ENCODE measurements at regions not wholly inside any gene's neighbourhood (a gene's known extent, or its start where the extent isn't known, plus 50 kb on each side); places are given as distances from the start of the nearest gene placed in this dataset.
"Not testable (repeated sequence)": the region's sequence is repeated elsewhere in the genome, so short reads cannot be mapped to it uniquely, and the experiment has no call there.

DNA sequence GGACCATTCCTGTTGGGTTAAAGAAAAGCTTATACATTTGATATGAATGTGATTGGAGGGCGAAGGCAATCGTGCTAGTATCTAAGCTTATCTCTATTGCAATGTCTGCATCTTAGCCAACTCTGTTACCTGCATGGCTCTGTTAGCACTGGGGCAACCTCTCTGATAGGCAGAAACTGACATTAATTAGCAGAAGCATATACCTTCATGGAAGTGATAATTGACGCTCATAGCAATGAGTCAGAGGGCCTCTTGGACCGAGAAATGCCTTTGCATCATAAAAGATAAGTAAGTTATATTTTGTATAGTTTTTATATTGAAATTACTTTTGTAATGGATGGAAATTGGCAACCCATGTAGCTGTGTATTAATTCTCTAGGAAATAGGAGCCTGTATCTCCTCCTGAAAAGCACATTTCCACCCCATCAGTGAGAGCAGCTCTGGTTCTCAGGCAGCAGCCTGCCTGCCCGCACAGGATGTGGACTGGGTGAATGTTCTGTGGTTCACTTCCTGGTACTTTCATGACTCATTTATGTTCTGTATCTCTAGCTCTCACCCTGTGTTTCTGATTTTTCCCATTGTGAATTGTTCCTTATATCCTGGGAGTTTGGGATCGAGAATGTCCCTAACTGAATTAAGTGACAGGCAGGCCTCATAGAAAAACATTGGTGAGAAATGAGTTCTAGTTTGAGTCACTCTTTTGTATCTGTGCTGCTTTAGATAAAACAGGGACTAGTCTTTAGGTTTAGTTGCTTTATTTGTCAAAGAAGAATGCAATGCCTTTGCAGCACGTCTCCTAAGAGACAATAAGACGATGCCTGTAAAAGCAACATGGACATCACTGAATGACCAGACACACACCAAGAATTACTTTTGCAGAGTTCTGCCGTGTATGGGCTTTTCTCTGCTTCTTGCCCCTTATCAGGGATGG is 344.9 kb downstream of the DCDC2C start:
- DNase-seq (ENCODE audit: low read depth): no peak

DNA sequence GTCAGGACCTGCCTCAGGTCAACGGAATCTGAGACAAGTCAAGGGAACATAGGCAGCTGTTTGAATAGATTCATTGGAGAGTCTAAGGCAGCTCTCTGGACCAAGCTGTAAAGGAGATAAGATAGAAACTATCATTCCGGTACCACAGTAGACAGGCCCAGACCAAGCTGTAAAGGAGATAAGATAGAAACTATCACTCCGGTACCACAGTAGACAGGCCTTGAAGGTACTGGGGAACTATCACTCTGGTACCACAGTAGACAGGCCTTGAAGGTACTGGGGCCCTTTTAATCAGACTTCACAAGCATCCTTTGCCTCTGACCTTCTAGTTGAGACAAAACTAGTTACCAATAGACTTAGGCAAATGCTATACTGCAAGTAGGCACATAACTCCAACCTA is 346.1 kb downstream of the DCDC2C start:
- DNase-seq (ENCODE audit: low read depth): no peak

DNA sequence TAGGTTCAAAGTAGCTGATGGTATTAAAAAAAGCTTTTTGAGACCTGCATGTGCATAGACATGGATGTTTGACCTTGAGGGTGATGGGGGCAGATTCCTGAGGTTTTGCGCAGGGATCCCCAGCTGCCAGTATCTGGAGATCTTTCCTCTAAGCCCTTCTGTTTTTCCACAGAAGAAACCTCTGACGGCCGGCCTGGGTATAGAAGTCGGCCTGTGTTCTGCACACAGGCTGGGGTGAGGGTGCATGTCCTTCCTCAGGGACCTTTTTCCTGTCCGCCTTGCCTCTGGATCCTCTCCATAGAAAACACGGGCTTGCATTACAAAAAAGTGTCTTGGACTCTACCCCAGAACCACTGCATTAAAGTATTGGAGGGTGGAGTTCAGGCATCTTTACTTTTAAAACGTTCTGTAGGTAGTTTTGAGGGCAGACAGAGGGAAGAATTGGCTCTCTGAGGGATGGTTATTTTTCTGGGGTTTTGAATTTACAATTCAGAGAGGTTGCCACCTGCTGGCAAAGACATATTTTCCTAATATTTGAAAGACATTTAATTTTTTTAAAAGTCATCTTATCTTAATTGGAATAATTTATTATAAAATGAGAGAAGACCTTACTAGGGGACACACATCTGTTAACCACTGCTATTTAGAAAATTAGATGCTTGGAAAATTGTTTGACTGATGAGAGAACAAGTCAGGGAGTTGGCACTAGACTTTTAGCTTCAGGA is 350.6 kb downstream of the DCDC2C start:
- no peak for DNase-seq (ENCODE audit: low read depth)

DNA sequence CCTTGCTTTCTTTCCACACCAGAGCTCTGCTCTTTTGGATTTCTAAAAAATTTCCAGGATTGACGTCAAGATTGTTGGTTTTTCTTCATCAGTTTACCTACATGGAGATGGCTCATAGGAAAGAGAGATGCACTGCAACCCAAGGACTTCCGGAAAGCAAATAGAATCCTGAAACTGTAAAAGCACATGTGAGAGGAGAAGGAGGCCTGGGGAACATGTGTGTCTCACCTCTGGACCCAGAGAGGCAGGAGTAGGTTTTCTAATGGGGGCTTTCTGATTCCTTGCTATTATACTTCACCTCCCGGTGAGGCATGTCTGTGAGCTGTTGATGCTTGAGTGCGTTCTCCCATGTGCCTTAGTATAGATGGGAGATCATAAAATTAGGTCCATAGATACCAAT is 362.8 kb downstream of the DCDC2C start:
- no peak for DNase-seq (ENCODE audit: low read depth)

GRCh38 chr2:4073026-4073569 is 369.7 kb downstream of the DCDC2C start:
- no peak for DNase-seq (ENCODE audit: low read depth)

DNA sequence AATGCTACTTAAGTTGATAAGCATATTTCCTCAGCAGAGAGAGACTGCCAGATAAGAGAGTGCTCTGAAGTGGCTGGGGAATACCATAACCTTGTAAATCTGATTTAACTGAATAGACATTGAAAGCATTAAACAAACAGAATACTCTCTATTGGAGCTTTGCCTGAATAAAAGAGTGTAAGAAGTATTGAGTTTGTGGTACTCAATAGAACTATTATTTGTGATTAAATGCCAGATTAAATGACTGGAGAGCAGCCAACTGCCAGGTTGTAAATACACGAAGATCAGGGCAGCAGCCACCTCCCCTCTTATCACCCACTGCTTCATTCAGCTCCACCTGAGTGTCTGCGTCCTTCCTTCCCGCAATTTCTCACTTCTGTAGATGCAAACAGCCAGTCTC is 373.6 kb downstream of the DCDC2C start:
- no peak for DNase-seq (ENCODE audit: low read depth)

DNA sequence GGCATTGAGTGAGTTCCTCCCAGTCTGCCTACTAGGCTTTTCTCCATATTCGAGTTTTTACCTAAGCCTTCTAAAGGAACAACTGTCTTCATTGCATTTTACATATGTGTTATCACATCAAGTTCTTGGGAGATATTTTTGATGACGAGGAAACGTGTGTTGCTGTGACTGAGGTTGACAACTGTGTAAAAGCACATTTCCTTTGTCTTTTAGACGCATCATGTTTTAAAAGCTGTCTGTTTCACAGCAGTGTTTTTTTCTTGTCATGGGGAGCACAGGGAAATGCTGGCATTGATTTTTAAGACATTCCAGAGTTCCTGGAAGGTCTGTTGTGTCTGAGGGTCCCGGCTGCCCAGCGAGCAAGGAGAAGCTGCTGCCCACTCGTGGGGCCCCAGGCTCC is 381.8 kb downstream of the DCDC2C start:
- DNase-seq (ENCODE audit: low read depth): no peak

DNA sequence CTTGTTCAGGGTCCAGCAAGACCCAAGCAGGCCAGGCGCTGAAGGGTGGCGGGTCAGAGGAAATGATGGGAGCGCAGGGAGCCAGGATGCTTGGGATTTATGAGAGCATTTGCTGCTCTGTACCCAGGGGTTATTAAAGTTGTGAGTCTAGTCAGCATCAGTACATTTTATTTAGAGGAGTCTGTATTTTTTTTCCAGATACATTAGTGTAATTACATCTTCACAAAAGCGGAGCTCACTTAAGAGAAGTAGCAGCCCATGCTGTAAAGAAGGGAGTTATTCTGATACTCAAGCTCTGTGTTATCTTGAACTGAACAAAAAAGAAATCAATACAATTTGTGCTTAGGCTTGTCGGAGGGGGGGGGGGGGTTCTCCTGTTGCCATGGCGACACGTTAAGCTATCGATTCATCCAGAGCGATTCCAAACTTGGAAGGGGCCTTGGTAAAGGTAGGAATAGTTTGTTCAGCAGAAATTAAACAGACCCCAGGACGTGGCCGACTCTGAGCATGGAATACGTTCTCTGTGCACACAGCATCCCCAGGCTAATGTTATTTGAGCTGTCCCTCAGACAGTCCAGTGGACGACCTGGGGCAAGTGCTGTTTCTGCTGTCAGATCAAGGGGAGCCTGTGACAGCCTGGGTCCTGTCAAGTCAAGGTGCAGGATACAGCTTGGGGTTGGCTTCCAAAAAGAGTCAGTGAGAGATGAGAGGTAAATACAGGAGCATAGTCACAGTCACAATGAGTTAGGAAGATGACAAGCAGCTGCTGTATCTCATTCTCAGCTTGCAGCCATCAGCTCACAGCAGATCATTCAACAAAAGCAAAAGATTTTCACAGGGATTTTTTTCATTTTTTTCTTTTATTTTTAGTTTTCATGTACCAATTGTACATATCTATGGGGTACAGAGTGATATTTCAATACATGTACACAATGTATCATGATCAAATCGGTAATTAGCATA is 387.6 kb downstream of the DCDC2C start:
- no peak for DNase-seq (ENCODE audit: low read depth)

- DNase-seq (ENCODE audit: low read depth): no peak
Measured at GRCh38 chr2:4091869-4092268, 388.5 kb downstream of the DCDC2C start.

- DNase-seq (ENCODE audit: low read depth): no peak
Measured at GRCh38 chr2:4094743-4095142, 391.4 kb downstream of the DCDC2C start.

- DNase-seq (ENCODE audit: low read depth): no peak
Measured at GRCh38 chr2:4096978-4097766, 393.8 kb downstream of the DCDC2C start.

DNA sequence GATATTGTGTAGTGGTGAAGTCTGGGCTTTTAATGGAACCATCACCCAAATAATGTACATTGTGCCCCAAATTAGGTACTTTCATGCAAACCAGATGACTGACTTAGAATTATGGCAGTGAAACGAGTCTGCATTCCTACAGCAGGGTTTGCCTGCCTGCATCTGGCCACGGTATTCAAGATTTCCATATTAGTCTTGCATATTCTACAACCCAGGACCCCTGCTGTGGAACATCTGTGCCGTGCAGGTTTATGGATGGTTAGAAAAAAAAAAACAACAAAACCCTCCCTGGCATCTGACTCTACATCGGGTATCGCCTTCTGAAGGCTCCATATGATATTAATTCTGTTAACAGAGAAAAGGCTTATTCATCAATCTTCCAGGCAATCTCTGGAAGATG is 394.8 kb downstream of the DCDC2C start:
- DNase-seq (ENCODE audit: low read depth): no peak

DNA sequence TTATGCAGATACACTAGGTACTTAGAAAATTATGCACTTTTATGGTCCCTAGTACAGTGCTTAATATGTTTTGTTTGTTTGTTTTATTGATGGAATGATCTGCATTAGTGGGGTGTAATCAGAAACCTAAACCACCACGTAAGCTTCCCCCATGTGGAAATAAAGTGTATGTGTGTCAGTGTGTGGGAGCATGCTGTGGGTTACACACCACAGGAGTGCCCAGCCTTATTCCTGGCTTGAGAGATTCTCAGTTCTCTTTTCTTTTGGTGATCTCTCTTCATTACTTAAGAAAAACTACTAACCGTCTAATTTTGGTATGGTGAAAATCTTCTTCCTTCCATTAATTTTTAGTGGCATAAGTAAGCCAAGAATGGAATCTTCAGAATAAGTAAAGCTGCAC is 398.6 kb downstream of the DCDC2C start:
- DNase-seq (ENCODE audit: low read depth): no peak

- DNase-seq (ENCODE audit: low read depth): no peak
Measured at GRCh38 chr2:4107179-4107578, 403.8 kb downstream of the DCDC2C start.

DNA sequence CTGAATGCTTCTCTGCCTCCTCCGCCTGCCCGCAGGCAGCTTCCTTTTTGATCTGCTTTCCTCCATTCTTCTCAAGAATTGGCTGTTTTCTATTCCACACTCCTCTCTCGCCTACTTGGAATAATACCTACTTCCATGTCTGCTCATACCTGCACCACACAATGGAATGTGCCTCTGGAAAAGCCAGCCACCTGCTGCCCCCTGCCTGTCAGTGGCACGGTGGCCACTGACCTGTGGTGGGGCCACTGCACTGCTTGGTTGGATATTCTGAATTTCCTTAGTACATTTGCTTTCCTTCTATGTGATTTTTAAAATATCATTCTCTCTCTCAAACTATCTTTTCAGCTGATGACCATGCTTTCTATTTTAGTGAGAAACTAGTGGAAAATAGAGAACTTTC is 406.9 kb downstream of the DCDC2C start:
- DNase-seq (ENCODE audit: low read depth): no peak

DNA sequence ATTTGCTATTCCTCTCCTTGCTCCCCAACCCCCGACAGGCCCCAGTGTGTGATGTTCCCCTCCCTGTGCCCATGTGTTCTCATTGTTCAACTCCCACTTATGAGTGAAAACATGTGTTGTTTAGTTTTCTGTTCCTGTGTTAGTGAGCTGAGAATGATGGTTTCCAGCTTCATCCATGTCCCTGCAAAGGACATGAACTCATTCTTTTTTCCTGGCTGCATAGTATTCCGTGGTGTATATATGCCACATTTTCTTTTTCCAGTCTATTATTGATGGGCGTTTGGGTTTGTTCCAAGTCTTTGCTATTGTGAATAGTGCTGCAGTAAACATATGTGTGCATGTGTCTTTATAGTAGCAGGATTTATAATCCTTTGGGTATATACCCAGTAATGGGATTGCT is 412.1 kb downstream of the DCDC2C start:
- not testable (repeated sequence) for DNase-seq (ENCODE audit: low read depth)

GRCh38 chr2:4122726-4123125 is 419.4 kb downstream of the DCDC2C start:
- DNase-seq (ENCODE audit: low read depth): no peak

DNA sequence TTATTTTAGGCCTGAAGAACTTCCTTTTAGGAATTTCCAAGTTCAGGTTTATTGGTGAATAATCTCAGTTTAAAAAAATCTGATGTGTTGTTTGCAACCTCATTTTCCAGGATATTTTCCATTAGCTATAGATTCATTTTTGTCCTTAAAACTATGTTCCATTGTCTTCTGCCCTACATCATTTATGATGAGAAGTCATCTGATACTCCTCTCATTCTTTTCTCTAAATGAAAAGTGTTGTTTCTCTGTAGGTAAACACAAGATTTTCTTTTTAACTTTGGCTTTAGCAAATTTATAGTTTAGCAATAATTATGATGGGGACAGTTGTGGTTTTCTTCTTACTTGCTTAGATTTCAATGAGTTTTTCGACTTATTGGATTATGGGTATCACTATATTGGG is 427.3 kb downstream of the DCDC2C start:
- no peak for DNase-seq (ENCODE audit: low read depth)

DNA sequence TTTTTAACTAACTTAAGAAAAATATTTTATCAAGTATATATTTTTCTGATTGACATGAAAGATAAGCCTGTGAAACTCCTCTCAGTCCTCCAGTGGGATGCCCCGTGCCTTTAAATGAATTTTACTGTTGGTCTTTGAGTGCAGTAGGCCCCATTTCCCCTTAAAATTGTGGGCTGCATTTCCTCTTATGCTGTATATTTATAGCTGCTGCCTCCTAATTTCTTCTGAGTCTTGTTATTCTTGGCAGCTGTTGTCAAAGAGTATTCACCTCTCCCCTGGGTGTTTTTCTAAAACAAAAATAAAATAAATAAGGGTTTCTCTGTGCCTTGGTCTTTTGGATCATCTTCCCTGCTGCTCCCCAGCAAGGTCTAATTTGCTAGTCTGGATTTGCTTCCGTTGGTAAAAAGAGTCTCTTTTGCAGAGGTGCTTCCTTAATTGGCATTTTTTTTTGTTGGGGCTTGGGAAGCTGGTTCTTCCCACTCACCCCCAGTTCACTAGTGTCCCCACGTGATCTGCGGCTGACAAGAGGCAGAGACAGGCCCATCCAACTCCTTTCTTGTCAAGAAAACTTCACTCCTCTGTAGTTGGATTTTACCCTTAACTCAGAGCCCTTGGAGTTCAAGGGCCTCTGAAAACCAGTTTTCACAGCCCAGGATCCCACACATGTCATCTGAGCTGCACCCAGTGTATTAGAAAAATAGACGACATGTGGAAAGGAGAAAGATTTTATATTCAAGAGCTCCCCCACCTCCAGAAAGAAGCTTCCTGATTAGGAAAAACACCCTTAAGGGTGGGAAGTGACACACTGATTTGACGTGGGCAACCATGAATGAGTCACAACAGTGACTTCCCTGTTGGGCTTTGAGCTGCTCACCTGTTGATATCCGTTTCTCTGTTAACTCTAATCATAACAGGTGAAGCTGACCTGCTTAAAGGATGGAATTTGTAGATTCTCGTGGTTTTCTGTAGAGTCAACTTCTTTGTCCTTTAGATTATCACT is 431.5 kb downstream of the DCDC2C start:
- no peak for DNase-seq (ENCODE audit: low read depth)

DNA sequence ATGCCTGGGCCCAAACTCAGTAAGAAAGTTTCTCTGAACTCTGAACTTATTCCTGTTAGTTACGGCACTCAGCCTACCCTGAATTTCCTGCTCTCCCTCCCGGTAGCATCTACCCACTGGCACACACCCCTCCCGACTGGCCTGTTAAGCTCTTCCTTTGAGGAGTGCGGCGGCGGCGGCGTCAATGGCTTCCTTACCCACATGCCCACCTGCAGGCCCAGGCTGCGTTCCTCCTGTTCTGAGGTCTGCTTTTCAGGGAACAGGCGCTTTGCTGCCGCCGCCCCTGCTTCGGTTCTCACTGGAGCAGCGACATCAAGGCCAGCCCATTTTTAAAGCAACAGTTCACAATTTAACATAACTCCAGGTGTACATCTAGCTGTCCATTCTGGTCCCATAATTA is 432.4 kb downstream of the DCDC2C start:
- no peak for DNase-seq (ENCODE audit: low read depth)
